Sigmoid colon (tissue), 4 donors: ENCODE measurements at regions not wholly inside any gene's neighbourhood (a gene's known extent, or its start where the extent isn't known, plus 50 kb on each side); places are given as distances from the start of the nearest gene placed in this dataset.

Experiments used
- CTCF ChIP-seq, 4 experiments: fragments of 450-650 bp in 3 of 4; fragments of 200-600 bp in 1 of 4; IDR thresholded peaks; one replicate each; pipeline ENCODE4 v1.5.1; 2016 to 2019; ENCODE audit warnings: antibody characterized with exemption in 4 of 4, mild to moderate bottlenecking in 3 of 4, moderate library complexity in 2 of 4
- EP300 ChIP-seq, 4 donors: sonication (generic); formaldehyde crosslinking; IDR thresholded peaks; one replicate each; pipeline ENCODE4 v1.6.1; 2017; ENCODE audit warnings: antibody characterized with exemption in 4 of 4
- POLR2A ChIP-seq, 2 donors: fragments of 450-650 bp; IDR thresholded peaks; one replicate each; pipeline ENCODE4 v1.6.1; 2016; ENCODE audit warnings: antibody characterized with exemption in 2 of 2, mild to moderate bottlenecking in 2 of 2, moderate library complexity in 2 of 2
- POLR2AphosphoS5 ChIP-seq, 4 donors: sonication (generic); formaldehyde crosslinking; IDR thresholded peaks; one replicate each; pipeline ENCODE4 v1.6.1; 2017; ENCODE audit warnings: antibody characterized with exemption in 4 of 4

GRCh38 chr2:238791354-238791753, 56.5 kb upstream of the TWIST2 start:
- TF ChIP-seq CTCF (IDR thresholded peaks at IDR 0.05) = no peak
- TF ChIP-seq EP300 (IDR thresholded peaks at IDR 0.05) = no peak
- TF ChIP-seq POLR2AphosphoS5 (IDR thresholded peaks at IDR 0.05) = no peak
- no peak for TF ChIP-seq POLR2A (IDR thresholded peaks at IDR 0.05)
